ENCODE measurements at regions not wholly inside any gene's neighbourhood (a gene's known extent, or its start where the extent isn't known, plus 50 kb on each side); places are given as distances from the start of the nearest gene placed in this dataset.

- DNase-seq: no peak
Measured at GRCh38 chr7:132072873-132073272, 503.4 kb downstream of the PLXNA4 start.

DNA sequence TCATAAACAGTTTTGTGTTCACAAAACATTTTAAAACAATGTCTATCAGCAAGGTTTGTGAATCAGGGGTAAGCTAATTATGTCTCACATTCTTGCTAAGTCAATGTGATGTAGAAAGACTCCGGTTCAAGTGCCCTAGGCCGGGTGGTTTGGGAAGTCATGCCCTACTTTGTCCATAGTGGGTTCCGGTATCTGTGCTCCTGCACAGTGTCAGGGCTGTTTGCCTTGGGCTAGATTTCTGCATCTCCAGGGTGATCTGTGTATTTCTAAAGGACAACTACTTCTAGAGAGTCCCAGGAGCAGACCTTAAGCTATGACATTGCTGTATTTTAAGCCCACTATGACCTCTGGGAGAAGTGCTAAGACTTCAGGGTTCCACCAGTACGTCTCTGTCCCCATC is 504.1 kb downstream of the PLXNA4 start:
- no peak for DNase-seq

DNA sequence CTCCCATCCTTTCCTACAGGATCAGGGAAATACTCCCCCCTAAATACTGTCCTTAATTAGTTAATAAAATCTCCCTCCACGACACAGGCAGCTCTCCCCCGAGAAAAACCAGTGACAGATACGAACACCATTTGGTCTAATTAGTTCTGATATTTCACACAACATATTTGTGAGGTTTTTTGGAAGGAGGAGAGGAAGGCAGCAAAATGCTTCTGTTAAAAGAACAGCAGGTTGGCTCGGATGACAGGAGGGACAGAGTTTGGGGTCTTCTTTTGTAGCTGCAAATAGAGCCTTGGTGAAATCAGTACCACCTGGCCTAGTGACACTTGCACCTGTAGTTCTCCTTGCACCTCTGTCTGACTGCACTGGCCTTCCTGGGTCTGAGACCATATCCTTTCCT is 507.0 kb downstream of the PLXNA4 start:
- DNase-seq: no peak

GRCh38 chr7:132066761-132067171 is 509.5 kb downstream of the PLXNA4 start:
- no peak for DNase-seq

GRCh38 chr7:132065989-132066603 is 509.7 kb upstream of the PODXL start:
- DNase-seq: no peak

- DNase-seq: no peak
Measured at GRCh38 chr7:132065193-132065988, 509.0 kb upstream of the PODXL start.

DNA sequence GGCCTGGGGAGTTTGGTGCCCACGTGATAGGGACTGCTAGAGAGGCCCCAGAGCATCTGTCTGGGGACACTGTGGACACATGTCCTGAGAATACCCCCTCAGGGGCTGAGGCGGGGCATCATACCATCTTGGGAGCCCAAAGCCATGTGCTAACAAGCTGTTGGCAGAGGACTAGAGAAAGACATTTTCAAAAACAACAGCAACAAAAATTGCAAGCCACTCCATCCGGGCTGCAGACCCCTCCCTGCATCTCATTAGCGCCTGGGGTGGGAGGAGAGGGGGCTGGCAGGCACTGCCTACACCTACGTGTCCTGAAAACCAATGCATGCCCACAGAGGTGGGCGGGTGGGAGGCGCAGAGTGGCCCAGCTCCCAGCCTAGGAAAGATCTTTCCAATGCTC is 507.4 kb upstream of the PODXL start:
- no peak for DNase-seq

- no peak for DNase-seq
Measured at GRCh38 chr7:132061937-132062336, 505.5 kb upstream of the PODXL start.

- DNase-seq: no peak
Measured at GRCh38 chr7:132059141-132059540, 502.7 kb upstream of the PODXL start.

DNA sequence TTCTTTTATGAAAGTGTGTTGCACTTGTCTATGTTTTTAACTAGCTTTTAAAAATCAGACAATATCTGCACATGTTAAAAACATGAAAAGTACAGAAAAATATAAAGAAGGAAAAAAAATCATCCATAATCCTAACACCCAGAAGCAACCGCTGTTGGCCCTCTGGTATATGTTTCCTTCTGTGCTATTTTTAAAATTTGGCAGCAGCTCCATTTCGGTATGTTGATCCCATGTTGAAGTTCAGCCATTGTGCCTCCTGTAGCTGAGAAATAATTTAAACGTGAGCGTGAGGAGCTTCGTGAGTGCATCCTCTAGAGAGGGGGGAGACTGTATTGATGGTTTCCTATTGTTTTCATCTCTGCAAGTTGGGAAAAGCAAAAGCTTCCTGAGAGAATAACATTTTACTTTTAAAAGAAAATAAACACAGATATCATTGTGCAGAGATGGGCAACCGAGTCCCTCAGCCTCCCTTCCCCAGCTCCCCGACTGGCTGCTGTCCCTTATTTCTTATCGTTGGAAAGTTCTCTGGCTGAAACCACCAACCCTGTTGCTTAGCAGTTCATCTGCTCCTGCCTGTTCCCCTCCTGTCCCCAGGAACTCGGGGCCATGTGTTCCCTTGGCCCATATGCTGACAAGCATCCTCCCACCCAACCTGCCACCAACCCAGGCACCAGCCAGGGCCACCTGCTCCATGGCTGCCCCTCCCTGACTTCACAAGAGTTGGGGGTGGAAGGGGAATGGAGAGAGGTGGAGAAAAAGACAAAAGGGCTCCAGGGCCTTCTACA is 499.1 kb upstream of the PODXL start:
- DNase-seq: no peak

DNA sequence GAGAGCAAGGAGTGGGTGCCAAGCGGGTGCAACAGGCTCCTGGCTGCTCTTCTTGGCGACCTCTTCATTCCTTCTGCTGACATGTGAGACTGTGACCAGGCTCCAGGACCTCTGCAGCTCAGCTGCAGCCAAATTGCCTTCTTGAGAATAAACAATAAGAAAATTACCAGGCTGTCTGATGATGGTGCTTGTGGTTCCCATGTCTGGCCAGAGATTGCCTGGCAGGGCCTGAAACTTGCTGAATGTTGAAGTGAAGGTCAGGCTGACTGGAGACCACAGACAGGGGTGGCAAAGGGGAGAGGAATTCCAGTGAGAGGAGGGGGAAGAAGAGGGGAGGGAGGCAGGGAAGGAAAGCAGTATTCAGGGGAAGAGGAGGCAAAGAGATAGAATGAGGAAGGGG is 497.4 kb upstream of the PODXL start:
- DNase-seq: no peak

- no peak for DNase-seq
Measured at GRCh38 chr7:132051311-132051710, 494.9 kb upstream of the PODXL start.

DNA sequence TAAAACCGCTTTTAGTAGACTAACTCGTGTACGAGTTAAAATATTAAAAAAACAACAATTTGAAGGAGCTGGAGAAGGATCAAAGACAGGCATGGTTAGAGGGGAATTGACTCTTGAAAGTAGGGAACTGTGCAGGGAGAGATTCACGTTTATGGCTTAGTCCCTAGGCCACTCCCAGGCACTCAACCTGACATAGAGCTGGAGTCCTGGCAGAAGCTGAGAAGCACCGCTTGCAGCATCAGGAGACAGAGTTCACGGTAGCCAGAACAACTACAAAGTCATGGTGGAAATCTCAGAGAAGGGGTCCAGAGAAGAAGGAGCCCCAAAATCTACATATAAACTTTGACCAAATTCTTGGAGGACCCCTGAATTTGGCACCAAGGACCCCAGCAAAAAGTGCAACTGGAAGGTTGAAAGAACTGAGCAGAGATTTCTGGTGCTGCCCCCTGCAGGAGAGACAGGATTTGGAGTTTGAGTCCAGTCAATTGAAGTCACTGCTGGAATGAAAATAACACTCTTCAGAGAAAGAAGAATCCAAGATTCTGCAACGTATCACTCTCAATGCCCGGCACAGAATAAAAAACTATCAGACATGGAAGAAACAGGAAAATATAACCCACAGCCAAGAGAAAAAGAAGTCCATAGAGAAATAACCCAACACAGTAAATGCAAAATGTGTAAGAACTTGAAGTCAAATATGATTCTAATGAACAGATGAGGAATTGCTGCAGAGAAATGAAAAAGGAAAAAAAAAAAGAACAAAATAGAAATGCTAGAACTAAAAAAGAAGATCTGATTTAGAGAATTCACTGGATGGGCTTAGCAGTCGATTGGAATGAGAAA is 493.3 kb upstream of the PODXL start:
- DNase-seq: no peak

GRCh38 chr7:132045481-132045980 is 489.1 kb upstream of the PODXL start:
- DNase-seq: no peak

GRCh38 chr7:132045002-132045401 is 488.6 kb upstream of the PODXL start:
- DNase-seq: no peak

GRCh38 chr7:132044247-132044646 is 487.8 kb upstream of the PODXL start:
- no peak for DNase-seq

GRCh38 chr7:132041108-132041507 is 484.7 kb upstream of the PODXL start:
- no peak for DNase-seq

DNA sequence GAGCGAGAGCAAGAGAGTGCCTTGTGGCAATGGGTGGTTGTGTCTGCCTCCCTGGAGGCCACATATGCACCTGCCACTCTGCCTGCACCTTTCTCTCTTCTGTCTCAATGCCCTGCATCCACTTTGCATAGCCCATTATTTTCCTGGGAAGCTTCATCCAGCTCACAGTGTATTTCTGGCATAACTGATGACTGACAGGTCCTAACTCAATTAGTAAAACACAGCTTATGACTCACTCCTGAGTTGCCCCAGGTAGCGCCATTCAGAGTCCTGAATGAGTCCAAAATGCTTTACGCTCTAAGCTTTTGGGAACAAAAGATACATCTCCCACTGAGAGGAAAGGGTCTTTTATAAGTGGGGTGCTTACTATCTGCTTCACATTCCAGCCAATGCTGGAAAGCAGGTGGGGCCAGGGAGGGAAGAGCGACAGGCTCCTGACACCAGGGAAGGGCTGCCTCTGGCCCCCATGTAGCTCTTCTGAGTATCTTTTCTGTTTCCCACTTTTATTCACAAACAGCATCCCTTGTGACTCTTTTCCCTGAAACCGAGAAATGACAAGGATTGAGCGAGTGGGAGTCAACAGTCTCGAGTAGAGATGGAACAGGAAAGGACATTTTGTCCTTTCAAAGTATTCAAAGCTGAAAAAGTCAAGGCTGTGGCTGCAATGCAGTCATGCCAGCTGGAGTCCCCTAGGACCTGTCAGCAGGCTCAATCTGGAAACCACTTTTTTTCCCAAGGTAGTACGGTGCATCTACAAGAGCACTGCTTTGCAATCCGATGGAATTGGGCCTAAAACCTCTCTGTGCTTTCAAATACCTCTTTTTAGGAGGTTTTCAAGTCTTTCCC is 479.3 kb upstream of the PODXL start:
- no peak for DNase-seq

GRCh38 chr7:132034748-132035416 is 478.5 kb upstream of the PODXL start:
- no peak for DNase-seq

- DNase-seq: no peak
Measured at GRCh38 chr7:132030883-132031282, 474.5 kb upstream of the PODXL start.

- DNase-seq: no peak
Measured at GRCh38 chr7:132030086-132030568, 473.7 kb upstream of the PODXL start.

Measured in AML-193 (cell line).